Activated T-cell treated with anti-CD3 and anti-CD28 coated beads, Interleukin-2, amount 50 U/mL, for 4 hours (primary cell): ENCODE measurements at regions not wholly inside any gene's neighbourhood (a gene's known extent, or its start where the extent isn't known, plus 50 kb on each side); places are given as distances from the start of the nearest gene placed in this dataset.

Experiments used
- ATAC-seq, 2 donors: fragments of 200-7000 bp; cut with Tn5 transposase; one replicate each; pipeline ENCODE4 v1.10.0; 2021
- DNase-seq: peaks from one replicate; pipeline ENCODE4 v3.0.0-alpha.2; 2020
- H3K27me3 Mint-ChIP-seq: one replicate; pipeline ENCODE4 v1.8.0; 2021; ENCODE audit warnings: low read depth, mixed read lengths
- H3K36me3 Mint-ChIP-seq: one replicate; pipeline ENCODE4 v1.8.0; 2022; ENCODE audit warnings: mixed read lengths; ENCODE audit not compliant: insufficient read depth
- H3K4me1 Mint-ChIP-seq: one replicate; pipeline ENCODE4 v1.8.0; 2021; ENCODE audit warnings: low read depth, mixed read lengths
- H3K4me3 Mint-ChIP-seq: one replicate; pipeline ENCODE4 v1.8.0; 2021; ENCODE audit warnings: mild to moderate bottlenecking, moderate library complexity, mixed read lengths
- H3K9me3 Mint-ChIP-seq: one replicate; pipeline ENCODE4 v1.8.0; 2021; ENCODE audit warnings: mixed read lengths

- Mint-ChIP-seq H3K4me1 (no peaks in the 10 kb centered on the region), H3K27me3 (peaks cover 6% of the 10 kb centered on the region), H3K36me3 (no peaks in the 10 kb centered on the region), H3K4me3 (no peak overlapping the region), H3K9me3 (no peaks in the 10 kb centered on the region)
- no peak for DNase-seq
- no peak for ATAC-seq
These were observed 73.3 kb upstream of the C1orf87 start for GRCh38 chr1:60146884-60147283.

DNA sequence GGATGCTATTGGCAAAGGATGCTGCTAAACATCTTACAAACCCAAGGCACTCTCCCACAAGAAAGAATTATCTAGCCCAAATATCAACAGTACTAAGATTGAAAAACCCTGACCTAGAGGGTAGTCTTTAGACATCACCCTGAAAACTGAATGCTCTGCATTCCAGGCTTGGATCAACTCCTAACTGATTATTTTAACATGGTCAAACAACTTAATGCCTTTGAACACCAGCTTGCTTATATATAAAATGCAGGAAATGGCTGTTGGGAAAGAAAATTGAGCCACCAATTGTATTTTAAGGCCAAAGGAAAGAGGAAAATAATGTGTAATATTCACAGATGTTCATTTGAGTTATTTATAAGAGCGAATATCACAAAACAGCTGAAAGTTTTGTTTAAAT, 72.2 kb upstream of the C1orf87 start:
- no peak for ATAC-seq
- no peak for DNase-seq
- no peaks in the 10 kb centered on the region for H3K9me3 Mint-ChIP-seq
- H3K4me3 Mint-ChIP-seq = no peak overlapping the region
- no peaks in the 10 kb centered on the region for H3K36me3 Mint-ChIP-seq
- H3K27me3 Mint-ChIP-seq = peaks cover 3% of the 10 kb centered on the region
- H3K4me1 Mint-ChIP-seq = no peaks in the 10 kb centered on the region

DNA sequence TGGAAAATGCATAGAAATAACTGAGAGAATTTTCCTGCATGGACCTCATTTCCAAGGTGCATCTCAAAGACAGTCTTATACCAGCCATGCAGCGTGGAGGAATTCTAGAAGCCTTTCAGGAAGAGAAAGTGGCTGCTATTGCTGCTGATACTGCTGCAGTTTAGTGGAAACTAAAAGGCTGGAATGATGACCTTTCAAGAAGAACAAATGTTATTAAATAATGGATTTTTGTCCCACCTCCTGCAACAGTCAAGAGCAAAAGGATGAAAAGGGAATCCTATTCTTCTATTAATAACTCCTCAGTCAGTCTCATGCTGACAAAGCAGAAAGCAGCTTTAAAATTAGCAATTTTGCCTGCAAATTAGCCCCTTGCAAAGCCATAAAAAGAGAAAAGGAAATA, 68.2 kb upstream of the C1orf87 start:
- no peaks in the 10 kb centered on the region for H3K4me1 Mint-ChIP-seq
- no peaks in the 10 kb centered on the region for H3K36me3 Mint-ChIP-seq
- H3K9me3 Mint-ChIP-seq = no peaks in the 10 kb centered on the region
- H3K27me3 Mint-ChIP-seq = peaks cover 3% of the 10 kb centered on the region
- ATAC-seq (no peak), DNase-seq (no peak)
- H3K4me3 Mint-ChIP-seq = no peak overlapping the region

- no peaks in the 10 kb centered on the region for H3K9me3 Mint-ChIP-seq
- H3K36me3 Mint-ChIP-seq = no peaks in the 10 kb centered on the region
- peaks cover 3% of the 10 kb centered on the region for H3K27me3 Mint-ChIP-seq
- DNase-seq (no peak), ATAC-seq (no peak)
- H3K4me1 Mint-ChIP-seq = no peaks in the 10 kb centered on the region
- no peak overlapping the region for H3K4me3 Mint-ChIP-seq
These were observed 67.7 kb upstream of the C1orf87 start for GRCh38 chr1:60141276-60141675.

- ATAC-seq (no peak), DNase-seq (no peak)
- Mint-ChIP-seq H3K27me3 (peaks cover 3% of the 10 kb centered on the region), H3K4me1 (peaks cover 3% of the 10 kb centered on the region), H3K36me3 (no peaks in the 10 kb centered on the region), H3K4me3 (no peak overlapping the region), H3K9me3 (no peaks in the 10 kb centered on the region)
These were observed 63.8 kb upstream of the C1orf87 start for GRCh38 chr1:60137406-60137805.

DNA sequence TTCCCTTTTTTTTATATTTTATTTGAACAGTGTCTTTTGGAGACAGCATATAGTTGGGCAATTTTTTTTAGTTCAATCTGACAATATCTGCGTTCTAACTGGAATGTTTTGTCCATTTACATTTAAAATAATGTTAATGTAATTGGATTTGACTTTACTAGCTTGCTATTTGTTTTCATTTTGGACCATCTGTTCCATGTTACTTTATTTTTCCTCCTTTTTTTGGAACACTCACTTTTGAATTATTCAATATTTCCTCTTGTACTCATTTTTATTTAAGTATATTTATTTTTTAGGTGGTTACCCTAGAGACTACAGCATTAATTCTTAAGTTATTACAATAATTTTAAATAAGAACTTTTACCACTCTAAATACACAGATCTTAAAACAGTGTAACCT, 62.8 kb upstream of the C1orf87 start:
- Mint-ChIP-seq H3K27me3 (no peaks in the 10 kb centered on the region), H3K4me3 (no peak overlapping the region), H3K9me3 (no peaks in the 10 kb centered on the region), H3K4me1 (peaks cover 3% of the 10 kb centered on the region), H3K36me3 (no peaks in the 10 kb centered on the region)
- ATAC-seq (no peak), DNase-seq (no peak)

- peaks cover 3% of the 10 kb centered on the region for H3K4me1 Mint-ChIP-seq
- no peaks in the 10 kb centered on the region for H3K9me3 Mint-ChIP-seq
- H3K36me3 Mint-ChIP-seq = no peaks in the 10 kb centered on the region
- ATAC-seq (no peak), DNase-seq (no peak)
- H3K4me3 Mint-ChIP-seq = no peak overlapping the region
- H3K27me3 Mint-ChIP-seq = no peaks in the 10 kb centered on the region
These were observed 61.1 kb upstream of the C1orf87 start for GRCh38 chr1:60134716-60135115.

GRCh38 chr1:60133848-60134247, 60.3 kb upstream of the C1orf87 start:
- H3K27me3 Mint-ChIP-seq = no peaks in the 10 kb centered on the region
- ATAC-seq (no peak), DNase-seq (no peak)
- H3K9me3 Mint-ChIP-seq = no peaks in the 10 kb centered on the region
- H3K36me3 Mint-ChIP-seq = no peaks in the 10 kb centered on the region
- H3K4me3 Mint-ChIP-seq = no peak overlapping the region
- H3K4me1 Mint-ChIP-seq = peaks cover 3% of the 10 kb centered on the region

GRCh38 chr1:60133000-60133673, 59.6 kb upstream of the C1orf87 start:
- Mint-ChIP-seq H3K4me3 (no peak overlapping the region), H3K4me1 (peaks cover 3% of the 10 kb centered on the region), H3K9me3 (no peaks in the 10 kb centered on the region), H3K36me3 (no peaks in the 10 kb centered on the region), H3K27me3 (no peaks in the 10 kb centered on the region)
- no peak for ATAC-seq
- DNase-seq = no peak

DNA sequence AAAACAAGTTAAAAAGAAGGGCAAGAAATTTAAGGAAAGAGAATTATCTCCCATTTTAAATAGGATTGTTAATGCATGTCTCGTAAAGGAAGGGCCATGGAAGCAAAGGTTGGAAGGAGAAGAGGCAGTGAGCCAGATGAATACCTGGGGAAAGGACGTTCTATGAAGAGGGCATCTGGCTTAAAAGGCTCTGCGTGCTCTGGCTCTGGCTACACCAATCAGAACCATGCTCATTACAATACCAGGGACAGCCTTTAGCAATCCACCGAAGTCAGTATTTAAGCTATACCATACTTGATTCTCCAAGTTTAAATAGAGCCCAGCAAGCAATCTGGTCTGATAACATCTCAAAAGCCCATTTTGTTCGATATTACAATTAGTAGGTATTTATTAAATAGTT, 58.5 kb upstream of the C1orf87 start:
- no peak overlapping the region for H3K4me3 Mint-ChIP-seq
- H3K27me3 Mint-ChIP-seq = no peaks in the 10 kb centered on the region
- no peak for DNase-seq
- no peaks in the 10 kb centered on the region for H3K9me3 Mint-ChIP-seq
- peaks cover 3% of the 10 kb centered on the region for H3K4me1 Mint-ChIP-seq
- H3K36me3 Mint-ChIP-seq = no peaks in the 10 kb centered on the region
- ATAC-seq = no peak

DNA sequence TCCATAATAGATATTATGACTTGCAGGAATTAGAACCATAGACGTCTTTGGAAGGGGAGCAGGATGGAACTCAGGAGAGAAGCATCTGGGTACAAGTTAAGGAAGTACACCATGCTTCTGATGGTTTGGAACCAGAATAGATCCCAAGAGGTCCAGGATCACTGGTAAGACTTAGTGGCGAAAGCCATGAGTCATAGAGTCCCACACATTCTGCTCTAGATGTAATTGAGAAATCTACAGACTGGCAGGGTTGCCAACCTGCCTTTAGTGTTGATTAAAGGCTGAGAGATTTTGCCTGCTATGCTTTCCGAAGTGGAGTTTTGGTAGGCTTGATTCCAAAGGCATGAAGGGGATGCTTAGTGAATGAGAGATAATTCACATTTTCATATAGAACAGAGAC, 57.1 kb upstream of the C1orf87 start:
- DNase-seq (no peak), ATAC-seq (no peak)
- no peaks in the 10 kb centered on the region for H3K36me3 Mint-ChIP-seq
- no peaks in the 10 kb centered on the region for H3K9me3 Mint-ChIP-seq
- H3K27me3 Mint-ChIP-seq = no peaks in the 10 kb centered on the region
- peaks cover 3% of the 10 kb centered on the region for H3K4me1 Mint-ChIP-seq
- H3K4me3 Mint-ChIP-seq = no peak overlapping the region

DNA sequence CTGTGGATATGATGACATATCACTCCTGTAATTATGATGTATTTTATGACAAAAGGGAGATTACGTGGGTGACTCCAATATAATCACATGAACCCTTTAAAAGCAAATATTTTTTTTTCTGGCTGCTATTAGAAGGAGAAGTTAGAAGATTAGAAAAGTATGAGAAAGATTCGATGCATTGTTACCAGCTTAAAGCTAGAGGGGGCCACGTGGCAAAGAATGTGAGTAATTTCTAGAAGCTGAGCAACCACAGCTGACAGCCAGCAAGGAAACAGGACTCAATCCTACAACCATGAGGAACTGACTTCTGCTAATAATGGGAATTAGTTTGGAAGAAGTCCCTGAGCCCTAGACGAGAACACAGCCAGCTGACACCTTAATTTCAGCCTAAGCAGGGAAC, 56.3 kb upstream of the C1orf87 start:
- no peaks in the 10 kb centered on the region for H3K27me3 Mint-ChIP-seq
- no peaks in the 10 kb centered on the region for H3K9me3 Mint-ChIP-seq
- no peak for ATAC-seq
- H3K4me1 Mint-ChIP-seq = peaks cover 3% of the 10 kb centered on the region
- no peak overlapping the region for H3K4me3 Mint-ChIP-seq
- no peaks in the 10 kb centered on the region for H3K36me3 Mint-ChIP-seq
- DNase-seq = no peak

GRCh38 chr1:60126723-60127122, 53.2 kb upstream of the C1orf87 start:
- no peak for ATAC-seq
- no peak for DNase-seq
- no peak overlapping the region for H3K4me3 Mint-ChIP-seq
- no peaks in the 10 kb centered on the region for H3K27me3 Mint-ChIP-seq
- no peaks in the 10 kb centered on the region for H3K4me1 Mint-ChIP-seq
- H3K36me3 Mint-ChIP-seq = no peaks in the 10 kb centered on the region
- no peaks in the 10 kb centered on the region for H3K9me3 Mint-ChIP-seq
